Motor neuron (in vitro differentiated cells): ENCODE measurements at regions not wholly inside any gene's neighbourhood (a gene's known extent, or its start where the extent isn't known, plus 50 kb on each side); places are given as distances from the start of the nearest gene placed in this dataset.
A peak's percentile ranks its signal among the peaks of the same experiment; 100 is the strongest.

Source experiments
- ATAC-seq, 8 experiments: fragments of 200-7000 bp; cut with Tn5 transposase; replicated peaks in 6 of 8; 2 replicates each; pipeline ENCODE4 v1.8.0; 2021; ENCODE audit warnings: mild to moderate bottlenecking in 8 of 8, moderate library complexity in 8 of 8
- H3K27ac ChIP-seq, 2 donors: fragments of 250-450 bp; sonication (Bioruptor Pico); 2 replicates each; pipeline ENCODE4 v1.9.0; 2021; ENCODE audit warnings: antibody characterized with exemption in 2 of 2, mild to moderate bottlenecking in 2 of 2, moderate library complexity in 1 of 2
- H3K4me1 ChIP-seq, 2 donors: fragments of 250-450 bp; sonication (Bioruptor Pico); replicated peaks in 1 of 2; 2 replicates each; pipeline ENCODE4 v1.6.1; 2021; ENCODE audit warnings: antibody characterized with exemption in 2 of 2, mild to moderate bottlenecking in 2 of 2, moderate library complexity in 1 of 2
- H3K4me3 ChIP-seq, 5 donors: fragments of 250-450 bp; sonication (Bioruptor Pico); 2 replicates each; pipeline ENCODE4 v1.9.0; 2021; ENCODE audit warnings: antibody characterized with exemption in 5 of 5, mild to moderate bottlenecking in 5 of 5, moderate library complexity in 4 of 5
- WGBS, 10 experiments: fragments of 450-650 bp; shearing (Covaris generic); methylation state at CpG; one replicate each; pipeline ENCODE4 v1.0.0; 2022; 5-methylcytosine and 5-hydroxymethylcytosine counted together
- in situ Hi-C, 9 experiments: fragments of 400-800 bp; cut with MboI; loops; one replicate each; pipeline ENCODE4 v1.15.0; 2021; ENCODE audit warnings: low sequenced_read_pairs in 9 of 9, low pct_unique_long_range_greater_than_20kb in 2 of 9; ENCODE audit not compliant: unreplicated experiment in 9 of 9

- Histone ChIP-seq H3K4me1 (peaks cover 0 to 7% of the 10 kb centered on the region in 2 donors), H3K4me3 (no peak overlapping the region), H3K27ac (no peak overlapping the region)
- 25 to 92% (median 63%) methylated on average over 1 to 2 of the region's 2 CpGs; no CpG with 5 or more reads in 2 of the 10 experiments for WGBS, 10 experiments
- no peak for ATAC-seq
- in situ Hi-C loops = no loop called here
Observed at GRCh38 chr1:199851439-199852140, 175.9 kb upstream of the NR5A2 start.

GRCh38 chr1:199854686-199855321, 172.7 kb upstream of the NR5A2 start:
- no peak for ATAC-seq
- H3K27ac ChIP-seq = no peak overlapping the region
- WGBS, 10 experiments = 7 to 96% (median 74%) methylated on average over 2 to 3 of the region's 3 CpGs
- no peak overlapping the region for H3K4me3 ChIP-seq
- H3K4me1 ChIP-seq = peaks cover 0 to 7% of the 10 kb centered on the region in 2 donors
- in situ Hi-C loops = no loop called here

- in situ Hi-C loops = no loop called here
- peak in 3 of 8 experiments; percentile 20 to 83 (median 53) for ATAC-seq
Observed at GRCh38 chr1:199855580-199855979, 171.9 kb upstream of the NR5A2 start.

GRCh38 chr1:199856216-199856780, 171.2 kb upstream of the NR5A2 start:
- Histone ChIP-seq H3K27ac (no peak overlapping the region), H3K4me3 (no peak overlapping the region), H3K4me1 (peaks cover 0 to 5% of the 10 kb centered on the region in 2 donors)
- 14 to 71% (median 54%) methylated on average over 1 to 4 of the region's 4 CpGs; no CpG with 5 or more reads in 1 of the 10 experiments for WGBS, 10 experiments
- in situ Hi-C loops = no loop called here
- ATAC-seq = no peak

More at GRCh38 chr1:199855580-199855979, 171.9 kb upstream of the NR5A2 start:
- 0 to 85% (median 74%) methylated on average over 1 to 4 of the region's 4 CpGs for WGBS, 10 experiments
- peaks cover 0 to 7% of the 10 kb centered on the region in 2 donors for H3K4me1 ChIP-seq
- no peak overlapping the region for H3K27ac ChIP-seq
- no peak overlapping the region for H3K4me3 ChIP-seq

GRCh38 chr1:199857108-199857507, 170.4 kb upstream of the NR5A2 start:
- H3K4me3 ChIP-seq = no peak overlapping the region
- no peaks in the 10 kb centered on the region for H3K4me1 ChIP-seq
- 0 to 87% (median 69%) methylated on average over 1 to 4 of the region's 4 CpGs for WGBS, 10 experiments
- H3K27ac ChIP-seq = no peak overlapping the region
- in situ Hi-C loops = no loop called here
- ATAC-seq = no peak

GRCh38 chr1:199857516-199857915, 170.0 kb upstream of the NR5A2 start:
- ATAC-seq = no peak
- WGBS, 10 experiments = 43 to 89% (median 80%) methylated on average over 1 of the region's 1 CpG; no CpG with 5 or more reads in 4 of the 10 experiments
- in situ Hi-C loops = no loop called here
- H3K4me3 ChIP-seq = no peak overlapping the region
- no peak overlapping the region for H3K27ac ChIP-seq
- H3K4me1 ChIP-seq = no peaks in the 10 kb centered on the region

GRCh38 chr1:199858171-199858570, 169.3 kb upstream of the NR5A2 start:
- Histone ChIP-seq H3K4me1 (no peaks in the 10 kb centered on the region), H3K4me3 (no peak overlapping the region), H3K27ac (no peak overlapping the region)
- ATAC-seq = no peak
- in situ Hi-C loops = no loop called here
- 18 to 89% (median 71%) methylated on average over 1 to 4 of the region's 4 CpGs; no CpG with 5 or more reads in 3 of the 10 experiments for WGBS, 10 experiments

- Histone ChIP-seq H3K4me1 (no peaks in the 10 kb centered on the region), H3K27ac (no peak overlapping the region), H3K4me3 (no peak overlapping the region)
- in situ Hi-C loops = no loop called here
- ATAC-seq = no peak
- WGBS, 10 experiments = 10 to 100% (median 80%) methylated on average over 1 of the region's 1 CpG; no CpG with 5 or more reads in 3 of the 10 experiments
Observed at GRCh38 chr1:199858856-199859255, 168.7 kb upstream of the NR5A2 start.

- Histone ChIP-seq H3K4me3 (no peak overlapping the region), H3K27ac (no peak overlapping the region), H3K4me1 (no peaks in the 10 kb centered on the region)
- peak in 7 of 8 experiments; percentile 11 to 86 (median 57) for ATAC-seq
- 0 to 100% (median 84%) methylated on average over 2 to 3 of the region's 3 CpGs; no CpG with 5 or more reads in 1 of the 10 experiments for whole genome bisulfite sequencing, 10 experiments
- in situ Hi-C loops = no loop called here
Observed at GRCh38 chr1:199859491-199859933, 168.0 kb upstream of the NR5A2 start.

- in situ Hi-C loops = no loop called here
- Histone ChIP-seq H3K27ac (no peak overlapping the region), H3K4me3 (no peak overlapping the region), H3K4me1 (peaks cover 0 to 3% of the 10 kb centered on the region in 2 donors)
- no peak for ATAC-seq
- WGBS, 10 experiments = 25 to 100% (median 69%) methylated on average over 1 to 3 of the region's 3 CpGs; no CpG with 5 or more reads in 3 of the 10 experiments
Observed at GRCh38 chr1:199861020-199861795, 166.3 kb upstream of the NR5A2 start.

GRCh38 chr1:199862047-199862446, 165.5 kb upstream of the NR5A2 start:
- peaks cover 0 to 3% of the 10 kb centered on the region in 2 donors for H3K4me1 ChIP-seq
- in situ Hi-C loops = no loop called here
- no peak overlapping the region for H3K27ac ChIP-seq
- WGBS, 10 experiments = 40 to 86% (median 68%) methylated on average over 1 to 2 of the region's 2 CpGs; no CpG with 5 or more reads in 2 of the 10 experiments
- no peak overlapping the region for H3K4me3 ChIP-seq
- ATAC-seq = no peak

GRCh38 chr1:199866210-199866617, 161.3 kb upstream of the NR5A2 start:
- ATAC-seq = no peak
- Histone ChIP-seq H3K4me3 (no peak overlapping the region), H3K4me1 (peaks cover 0 to 3% of the 10 kb centered on the region in 2 donors), H3K27ac (no peak overlapping the region)
- 0 to 67% (median 38%) methylated on average over 1 to 5 of the region's 5 CpGs; no CpG with 5 or more reads in 4 of the 10 experiments for WGBS, 10 experiments
- in situ Hi-C loops = no loop called here
